NCI-H187 (cell line): ENCODE measurements at regions not wholly inside any gene's neighbourhood (a gene's known extent, or its start where the extent isn't known, plus 50 kb on each side); places are given as distances from the start of the nearest gene placed in this dataset.

Experiments used
- DNase-seq, 2 experiments: peaks; one replicate each; lab custom pipeline; 2025; lab: John Stamatoyannopoulos, UW

DNA sequence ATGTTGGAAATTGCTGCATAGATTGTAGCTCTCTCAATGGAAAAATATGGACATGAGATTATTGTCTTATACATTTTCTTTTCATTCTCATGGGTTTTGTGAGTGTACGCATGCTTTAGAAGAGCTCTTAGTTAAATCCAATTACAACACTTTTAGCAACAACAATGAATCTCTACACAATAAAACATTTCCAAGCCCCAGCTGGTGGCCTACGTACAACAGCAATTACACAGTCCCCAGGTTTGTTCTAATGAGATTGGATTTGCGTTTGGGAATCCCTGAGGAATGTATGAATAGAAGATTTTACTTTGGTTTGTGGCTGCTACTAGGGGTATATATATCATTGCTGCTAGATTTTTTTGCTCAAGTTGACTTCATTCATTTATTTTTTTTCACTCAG is 98.6 kb downstream of the FHDC1 start:
- DNase-seq: no peak

GRCh38 chr4:153036931-153037482 is 100.9 kb downstream of the FHDC1 start:
- DNase-seq: no peak

DNA sequence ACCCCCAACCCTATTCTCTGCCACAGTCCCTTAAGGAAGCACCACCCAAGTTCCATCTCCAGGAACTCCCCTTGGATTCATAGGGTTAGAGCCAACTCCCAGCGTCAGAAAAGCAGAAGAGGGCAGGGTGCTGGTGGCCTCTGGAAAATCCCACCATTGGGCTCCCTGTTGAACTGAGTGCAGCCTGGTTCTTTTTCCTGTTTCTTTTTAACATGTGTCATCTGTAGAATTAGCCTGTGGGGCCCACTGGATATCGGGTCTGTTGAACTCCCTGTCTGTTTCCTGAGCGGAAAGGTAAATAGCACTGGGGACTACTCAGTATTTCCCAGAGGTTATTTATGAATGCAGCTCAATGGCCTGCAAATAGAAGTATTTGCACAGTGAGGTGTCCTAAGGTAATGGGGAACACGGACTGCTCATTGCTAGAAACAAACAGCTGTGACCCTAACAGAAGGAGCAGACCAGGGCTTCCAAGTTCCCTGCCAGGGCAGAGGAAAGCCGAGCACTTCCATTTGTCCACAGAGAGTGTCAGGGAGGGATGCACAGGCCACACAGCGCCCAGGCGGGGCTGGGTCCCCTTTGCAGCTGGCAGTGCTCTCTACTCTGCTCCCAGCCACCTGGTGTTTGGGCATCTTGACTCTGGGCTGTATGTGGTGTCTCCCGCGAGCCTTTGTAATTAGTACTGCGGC is 102.6 kb downstream of the FHDC1 start:
- peak in 1 of 2 experiments; percentile 15 for DNase-seq

DNA sequence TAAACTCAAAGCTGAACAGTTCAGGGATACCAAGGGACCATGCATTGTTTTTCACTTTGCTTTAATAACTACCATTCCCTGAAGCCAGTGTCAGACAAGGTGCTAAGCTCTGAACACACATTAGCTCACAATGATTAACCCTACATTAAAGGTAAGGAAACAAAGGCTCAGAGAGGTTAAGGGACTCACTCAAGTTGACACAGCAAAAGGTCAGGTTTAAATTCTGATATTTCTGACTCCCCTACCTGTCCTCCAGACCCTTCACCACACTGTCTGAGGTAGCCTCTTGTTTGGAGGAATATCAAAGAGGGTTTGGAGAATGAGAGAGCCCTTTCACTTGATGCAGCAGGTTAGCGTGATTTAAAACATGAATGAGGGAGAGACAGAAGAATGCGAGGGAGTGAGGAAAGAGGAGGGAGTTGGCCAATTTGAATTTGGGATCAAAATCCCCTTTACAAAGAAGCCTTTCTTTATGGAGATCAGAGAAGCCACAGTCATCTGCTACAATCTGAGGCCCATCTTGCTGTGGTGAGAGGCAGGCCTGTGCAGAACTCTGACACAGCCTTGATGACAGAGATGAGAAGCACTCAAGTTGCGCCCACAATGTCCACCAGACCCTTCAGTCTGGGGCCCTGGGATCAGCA is 103.5 kb downstream of the FHDC1 start:
- no peak for DNase-seq

DNA sequence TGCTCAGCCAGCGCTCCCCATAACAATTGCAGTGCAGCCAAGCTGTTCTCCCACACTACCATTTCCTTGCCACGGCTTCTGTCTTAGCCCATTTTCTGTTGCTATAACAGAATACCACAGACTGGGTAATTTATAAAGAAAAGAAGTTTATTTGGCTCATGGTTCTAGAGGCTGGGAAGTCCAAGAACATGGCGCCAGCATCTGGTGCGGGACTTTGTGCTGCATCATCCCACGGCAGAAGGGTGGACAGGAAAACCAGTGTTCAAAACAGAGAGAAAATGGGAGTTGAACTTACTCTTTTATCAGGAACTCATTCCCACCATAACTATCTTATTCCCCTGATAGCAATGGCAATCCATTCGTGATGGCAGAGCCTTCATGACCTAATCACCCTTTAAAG is 104.6 kb downstream of the FHDC1 start:
- DNase-seq: no peak

GRCh38 chr4:153044036-153044435 is 107.9 kb downstream of the FHDC1 start:
- DNase-seq: no peak

DNA sequence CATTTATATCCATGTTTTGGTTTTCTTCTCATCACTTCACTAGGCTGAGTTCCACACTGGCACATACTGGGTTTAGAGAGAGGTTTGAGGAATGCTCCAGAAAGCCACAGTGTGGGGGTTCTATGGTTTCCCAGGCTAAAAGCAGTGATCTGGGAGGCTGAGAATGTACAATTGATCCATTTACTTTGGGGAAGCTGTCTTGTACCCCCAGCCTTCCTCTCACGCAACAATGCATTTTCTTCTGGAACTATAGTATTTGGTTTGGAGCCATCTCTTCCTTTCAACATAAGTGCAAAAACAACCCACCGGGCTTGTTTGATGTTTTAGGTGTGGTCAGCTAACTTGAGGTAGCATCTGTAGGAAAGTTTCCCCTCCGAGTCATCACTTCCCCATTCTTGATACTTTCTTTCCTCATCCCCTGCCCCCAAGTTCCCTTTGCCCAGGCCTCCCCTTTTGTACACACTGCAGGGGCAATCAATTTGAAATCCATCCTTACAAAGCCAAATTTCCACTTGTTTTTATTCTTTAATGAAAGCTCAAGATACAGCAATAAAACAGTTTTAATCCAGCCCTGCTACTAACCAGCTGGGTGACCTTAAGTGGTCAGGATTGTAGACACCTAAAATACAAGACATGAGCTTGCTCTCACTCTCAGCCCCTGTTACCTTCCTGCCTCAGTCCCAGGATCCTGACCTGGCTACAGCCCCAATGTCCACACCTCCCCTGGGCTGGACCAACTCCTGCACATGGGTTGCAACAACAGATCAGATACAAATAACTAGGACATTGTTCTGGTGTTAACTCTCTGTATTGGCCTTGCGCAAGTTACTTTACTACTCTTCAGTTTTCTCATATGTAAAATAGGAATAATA is 109.2 kb downstream of the FHDC1 start:
- no peak for DNase-seq

- DNase-seq: no peak
Observed at GRCh38 chr4:153058671-153059060, 122.5 kb downstream of the FHDC1 start.

DNA sequence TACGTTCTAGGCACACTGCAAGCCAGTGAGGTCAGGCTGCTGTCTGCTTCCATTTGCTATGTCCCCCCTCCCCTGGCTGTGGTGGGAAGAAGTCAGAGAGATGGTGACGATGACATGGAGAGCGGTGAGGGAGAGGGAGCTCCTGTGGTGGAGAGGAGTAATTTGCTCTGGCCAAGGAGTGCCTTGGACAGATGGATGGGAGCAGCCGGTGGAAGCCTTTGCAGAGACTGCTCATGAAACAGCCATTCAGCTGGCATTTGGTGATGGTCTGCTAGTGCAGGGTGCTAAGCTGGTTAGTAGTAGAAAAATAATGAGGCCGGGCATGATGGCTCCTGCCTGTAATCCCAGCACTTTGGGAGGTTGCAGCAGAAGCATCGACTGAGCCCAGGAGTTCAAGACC is 124.1 kb downstream of the FHDC1 start:
- no peak for DNase-seq

DNA sequence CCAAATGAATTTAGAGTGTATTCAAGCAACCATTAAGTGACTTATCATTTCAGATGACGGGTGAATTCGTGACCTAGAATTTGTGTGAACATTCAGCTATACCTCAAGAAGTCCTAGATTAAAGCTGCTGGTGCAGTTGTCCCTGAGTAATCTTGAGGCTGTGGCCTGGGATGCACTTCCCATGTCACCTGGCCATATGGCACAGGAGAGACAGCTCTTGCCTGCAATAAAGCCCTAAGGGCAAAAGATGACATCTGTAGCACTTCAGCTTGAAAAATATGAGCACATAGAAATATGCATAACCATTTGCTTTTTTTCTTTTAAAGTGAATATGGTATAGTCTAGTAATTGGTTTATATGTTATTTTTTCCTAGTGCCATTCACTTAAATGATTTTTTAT is 125.8 kb downstream of the FHDC1 start:
- no peak for DNase-seq

- DNase-seq: no peak
Observed at GRCh38 chr4:153062652-153063168, 126.6 kb downstream of the FHDC1 start.

GRCh38 chr4:153063490-153063889 is 127.4 kb downstream of the FHDC1 start:
- DNase-seq: no peak

DNA sequence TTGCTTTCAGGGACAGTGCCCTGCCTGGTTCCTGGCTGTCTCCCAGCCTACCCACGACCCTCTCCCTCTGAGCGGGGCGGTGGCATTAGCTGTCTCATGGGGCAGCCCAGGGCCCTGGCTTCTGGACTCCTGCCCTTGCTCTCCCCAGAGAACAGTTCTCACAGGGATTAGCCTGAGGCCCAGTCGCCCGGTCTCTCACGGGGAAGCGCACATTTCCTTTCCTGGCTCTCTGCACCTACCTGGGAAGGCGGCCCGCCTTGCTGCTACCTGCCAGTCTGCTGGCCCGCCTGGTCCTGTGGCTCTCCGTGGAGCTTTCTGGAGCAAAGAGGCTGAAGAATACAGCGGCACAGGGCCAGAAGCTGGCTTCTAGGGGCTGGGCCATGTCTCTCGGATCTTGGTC is 128.4 kb downstream of the FHDC1 start:
- DNase-seq: no peak

GRCh38 chr4:153065276-153065675 is 129.2 kb downstream of the FHDC1 start:
- no peak for DNase-seq

DNA sequence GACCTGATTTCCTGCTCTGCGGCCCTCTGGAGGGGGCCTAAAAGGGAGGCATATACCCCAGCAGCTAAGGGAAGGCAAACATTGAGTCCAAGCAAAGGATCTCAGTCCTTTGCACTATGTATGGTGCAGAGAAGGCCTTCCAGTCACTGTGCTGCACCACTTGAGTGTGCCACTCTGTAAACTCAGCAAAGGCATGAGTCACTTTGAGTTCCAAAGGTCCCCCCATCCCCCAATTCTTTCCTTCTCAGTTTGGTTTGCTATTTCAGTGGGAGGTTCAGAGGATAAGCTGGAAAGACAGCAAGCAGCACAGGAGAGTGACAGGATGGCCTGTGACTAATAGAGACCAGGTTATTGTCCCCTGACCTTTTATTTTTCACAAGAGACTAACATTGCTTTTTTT is 131.3 kb downstream of the FHDC1 start:
- no peak for DNase-seq

GRCh38 chr4:153068751-153069150 is 132.6 kb downstream of the FHDC1 start:
- no peak for DNase-seq

GRCh38 chr4:153071958-153072598 is 132.2 kb upstream of the TRIM2 start:
- no peak for DNase-seq

- no peak for DNase-seq
Observed at GRCh38 chr4:153072661-153073060, 131.6 kb upstream of the TRIM2 start.

- DNase-seq: no peak
Observed at GRCh38 chr4:153074486-153074885, 129.8 kb upstream of the TRIM2 start.

GRCh38 chr4:153074936-153075630 is 129.2 kb upstream of the TRIM2 start:
- DNase-seq: no peak

- DNase-seq: no peak
Observed at GRCh38 chr4:153075836-153076518, 128.3 kb upstream of the TRIM2 start.
